Brain microvascular endothelial cell (primary cell): ENCODE measurements at regions not wholly inside any gene's neighbourhood (a gene's known extent, or its start where the extent isn't known, plus 50 kb on each side); places are given as distances from the start of the nearest gene placed in this dataset.

Source experiments
- DNase-seq: peaks from one replicate; pipeline ENCODE4 v3.0.0-alpha.2; 2020
- H3K27ac ChIP-seq: fragments of 250-450 bp; sonication (Bioruptor Pico); 2 replicates; pipeline ENCODE4 v1.5.1; 2020; ENCODE audit warnings: mild to moderate bottlenecking, moderate library complexity
- H3K27me3 ChIP-seq: fragments of 250-450 bp; sonication (Bioruptor Pico); replicated peaks from 2 replicates; pipeline ENCODE4 v1.5.1; 2020; ENCODE audit warnings: mild to moderate bottlenecking
- H3K36me3 ChIP-seq: fragments of 250-450 bp; sonication (Bioruptor Pico); replicated peaks from 2 replicates; pipeline ENCODE4 v1.5.1; 2020; ENCODE audit warnings: mild to moderate bottlenecking
- H3K4me3 ChIP-seq: 2 replicates; pipeline ENCODE4 v1.5.1; 2011; ENCODE audit warnings: low read depth, mild to moderate bottlenecking, control low read depth, low read length, moderate library complexity
- in situ Hi-C: cut with HindIII; loops from 2 replicates; pipeline ENCODE4 v1.10.0; 2017; ENCODE audit warnings: low sequenced_read_pairs, low pct_ligation_motif_present
- TF ChIP-seq, protein P1 (sequence below): IDR thresholded peaks from 2 replicates; pipeline ENCODE4 v1.5.1; 2011; ENCODE audit warnings: low read depth, mild to moderate bottlenecking, moderate library complexity, low read length, control low read depth, inconsistent platforms; ENCODE audit errors: missing control alignments

DNA sequence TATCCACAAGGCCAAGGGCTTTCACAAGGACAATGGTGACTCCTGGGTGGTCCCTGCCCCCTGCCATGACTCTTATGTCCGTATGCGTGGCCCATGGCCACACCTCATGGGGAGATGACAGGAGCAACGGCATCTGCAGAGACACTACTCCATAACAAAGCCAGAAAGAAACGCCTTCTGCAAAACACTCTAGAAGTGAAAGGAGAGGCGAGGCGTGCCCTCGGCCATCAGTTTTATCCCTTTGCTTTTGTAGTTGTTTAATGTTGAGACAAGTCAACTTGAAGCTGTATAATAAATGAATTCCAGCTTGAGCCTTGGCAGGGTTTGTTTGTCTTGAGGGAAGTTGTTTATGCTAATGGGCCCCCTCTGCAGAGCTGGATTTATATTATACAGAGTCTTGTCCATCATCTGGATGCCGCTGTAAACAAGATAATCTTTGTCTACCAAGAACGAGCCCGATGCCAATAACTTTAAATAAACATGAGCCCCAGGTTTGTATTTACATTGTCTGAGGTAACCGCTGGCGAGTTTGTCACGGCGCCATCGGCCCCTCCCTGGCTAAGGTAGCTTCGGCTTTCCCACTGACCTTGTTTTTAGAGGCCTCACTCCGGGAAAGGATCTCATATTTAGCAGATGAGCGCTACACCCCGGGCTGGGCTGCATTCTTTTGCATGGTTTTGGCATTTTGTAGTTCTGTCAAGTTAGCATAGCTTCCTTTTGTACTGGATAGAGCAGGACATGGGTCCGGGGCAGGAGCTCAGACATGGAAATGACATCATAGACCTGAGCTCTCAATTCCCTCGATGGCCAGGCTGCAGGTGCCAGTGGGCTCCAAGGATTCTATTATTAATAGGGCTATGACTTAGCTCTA is 165.3 kb downstream of the ERCC6L2 start:
- TF ChIP-seq, protein P1, sequence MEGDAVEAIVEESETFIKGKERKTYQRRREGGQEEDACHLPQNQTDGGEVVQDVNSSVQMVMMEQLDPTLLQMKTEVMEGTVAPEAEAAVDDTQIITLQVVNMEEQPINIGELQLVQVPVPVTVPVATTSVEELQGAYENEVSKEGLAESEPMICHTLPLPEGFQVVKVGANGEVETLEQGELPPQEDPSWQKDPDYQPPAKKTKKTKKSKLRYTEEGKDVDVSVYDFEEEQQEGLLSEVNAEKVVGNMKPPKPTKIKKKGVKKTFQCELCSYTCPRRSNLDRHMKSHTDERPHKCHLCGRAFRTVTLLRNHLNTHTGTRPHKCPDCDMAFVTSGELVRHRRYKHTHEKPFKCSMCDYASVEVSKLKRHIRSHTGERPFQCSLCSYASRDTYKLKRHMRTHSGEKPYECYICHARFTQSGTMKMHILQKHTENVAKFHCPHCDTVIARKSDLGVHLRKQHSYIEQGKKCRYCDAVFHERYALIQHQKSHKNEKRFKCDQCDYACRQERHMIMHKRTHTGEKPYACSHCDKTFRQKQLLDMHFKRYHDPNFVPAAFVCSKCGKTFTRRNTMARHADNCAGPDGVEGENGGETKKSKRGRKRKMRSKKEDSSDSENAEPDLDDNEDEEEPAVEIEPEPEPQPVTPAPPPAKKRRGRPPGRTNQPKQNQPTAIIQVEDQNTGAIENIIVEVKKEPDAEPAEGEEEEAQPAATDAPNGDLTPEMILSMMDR: no peak
- Histone ChIP-seq H3K4me3 (no peak overlapping the region), H3K36me3 (no peaks in the 10 kb centered on the region), H3K27me3 (no peaks in the 10 kb centered on the region), H3K27ac (no peak overlapping the region)
- in situ Hi-C loops: no loop called here
- DNase-seq: no peak

DNA sequence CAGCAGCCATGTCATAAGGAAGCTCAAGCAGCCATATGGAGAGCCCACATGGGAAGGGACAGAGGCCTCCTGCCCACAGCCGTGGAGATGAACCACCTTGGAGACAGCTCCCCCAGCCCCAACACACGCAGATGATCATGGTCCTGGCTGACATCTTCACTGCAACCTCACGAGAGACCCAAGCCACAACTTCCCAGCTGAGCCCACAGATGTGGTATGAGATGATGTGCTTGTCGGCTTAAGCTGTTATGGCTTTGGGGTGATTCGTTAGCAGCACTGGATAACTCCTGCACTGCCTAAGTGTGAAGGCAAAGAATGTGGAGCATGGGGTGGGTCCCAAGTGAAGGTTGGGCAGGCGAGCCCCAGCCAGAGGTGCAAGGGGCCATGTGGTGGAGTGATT is 163.4 kb downstream of the ERCC6L2 start:
- no peak overlapping the region for H3K4me3 ChIP-seq
- no peak for DNase-seq
- no peaks in the 10 kb centered on the region for H3K36me3 ChIP-seq
- TF ChIP-seq, protein P1: no peak
- no peak overlapping the region for H3K27ac ChIP-seq
- in situ Hi-C loops: no loop called here
- no peaks in the 10 kb centered on the region for H3K27me3 ChIP-seq

DNA sequence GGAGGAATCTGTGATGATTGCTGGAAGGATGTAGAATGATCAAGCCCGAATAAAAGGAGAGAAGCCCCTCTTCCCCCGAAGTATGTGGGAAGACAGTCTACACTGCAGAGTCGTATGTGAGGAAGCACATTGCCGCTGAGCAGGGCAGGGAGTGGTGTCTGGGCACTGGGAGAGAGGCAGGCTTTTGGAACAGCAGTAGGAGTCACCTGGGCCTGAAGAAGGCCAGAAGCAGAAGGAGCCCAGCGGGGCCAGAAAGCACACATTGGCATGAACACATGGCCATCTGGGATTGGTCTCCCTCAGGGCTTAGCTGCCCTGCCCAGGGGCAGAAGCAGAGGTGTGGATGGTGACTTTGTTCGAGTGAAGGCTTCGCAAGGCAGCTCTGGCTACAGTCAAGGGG is 162.8 kb downstream of the ERCC6L2 start:
- no peaks in the 10 kb centered on the region for H3K27me3 ChIP-seq
- no peak overlapping the region for H3K27ac ChIP-seq
- H3K36me3 ChIP-seq: no peaks in the 10 kb centered on the region
- no peak overlapping the region for H3K4me3 ChIP-seq
- TF ChIP-seq, protein P1: no peak
- DNase-seq: no peak
- in situ Hi-C loops: no loop called here

DNA sequence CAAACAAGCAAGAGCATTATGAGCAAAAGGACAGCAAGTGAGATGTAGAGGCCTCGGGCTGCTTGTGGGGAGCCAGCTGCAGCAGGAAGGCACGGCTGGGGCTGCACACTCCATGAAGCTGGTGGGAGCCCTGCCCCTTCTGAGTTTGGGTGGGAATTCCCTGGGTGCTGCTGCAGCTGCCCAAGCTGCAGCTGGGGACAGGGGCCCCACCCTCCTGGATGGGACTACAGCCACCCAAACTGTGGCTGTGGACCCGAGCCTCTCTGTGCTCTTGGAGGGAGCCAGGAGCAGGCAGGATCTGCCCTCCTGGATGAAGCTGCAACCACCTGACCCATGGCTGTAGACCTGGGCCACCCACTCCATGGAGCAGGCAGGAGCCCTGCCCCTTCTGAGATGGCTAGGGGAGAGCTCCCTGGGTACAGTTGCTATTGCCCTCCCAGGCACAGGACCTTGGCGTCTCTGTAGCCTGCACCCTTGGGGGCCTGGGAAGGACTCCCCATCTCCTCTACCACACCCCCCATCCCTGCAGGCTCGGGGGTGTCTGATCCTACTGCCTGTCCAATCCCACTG is 159.1 kb downstream of the ERCC6L2 start:
- no peaks in the 10 kb centered on the region for H3K27me3 ChIP-seq
- no peak overlapping the region for H3K27ac ChIP-seq
- TF ChIP-seq, protein P1: no peak
- DNase-seq: no peak
- in situ Hi-C loops: no loop called here
- no peak overlapping the region for H3K4me3 ChIP-seq
- no peaks in the 10 kb centered on the region for H3K36me3 ChIP-seq

DNA sequence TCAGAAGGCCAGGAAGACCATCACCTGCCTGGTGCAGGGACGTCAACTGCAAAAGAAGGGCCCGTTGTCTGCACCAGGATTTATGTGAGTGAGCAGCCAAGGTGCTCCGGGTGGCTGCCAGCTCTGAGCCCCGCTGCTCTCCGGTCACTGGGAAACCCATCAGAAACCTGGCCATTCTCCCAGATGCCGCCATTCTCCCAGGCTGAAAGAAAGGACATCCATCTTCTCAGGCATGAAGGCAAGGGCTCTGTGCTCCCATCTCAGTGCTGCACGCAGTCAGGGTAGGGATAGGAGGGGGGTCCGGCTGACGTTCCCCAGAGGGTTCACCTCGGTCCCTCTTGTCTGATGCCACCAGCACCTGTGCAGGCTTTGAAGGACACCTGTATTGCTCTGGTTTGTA is 158.4 kb downstream of the ERCC6L2 start:
- no peak for DNase-seq
- TF ChIP-seq, protein P1: no peak
- in situ Hi-C loops: no loop called here

More for the DNA sequence above, 158.4 kb downstream of the ERCC6L2 start:
- Histone ChIP-seq H3K27me3 (no peaks in the 10 kb centered on the region), H3K36me3 (no peaks in the 10 kb centered on the region), H3K27ac (no peak overlapping the region), H3K4me3 (no peak overlapping the region)
